Left renal cortex interstitium (tissue), 4 donors: ENCODE measurements at regions not wholly inside any gene's neighbourhood (a gene's known extent, or its start where the extent isn't known, plus 50 kb on each side); places are given as distances from the start of the nearest gene placed in this dataset.
A peak's percentile ranks its signal among the peaks of the same experiment; 100 is the strongest.
"Not testable (repeated sequence)": the region's sequence is repeated elsewhere in the genome, so short reads cannot be mapped to it uniquely, and the experiment has no call there.

Experiments used
- DNase-seq, 4 donors: peaks; one replicate each; pipeline ENCODE4 v3.0.0-alpha.2; 2013; ENCODE audit warnings: low read depth in 4 of 4, low spot score in 2 of 4, missing footprints in 1 of 4

GRCh38 chr18:78459668-78460067 lies 520.0 kb upstream of the SALL3 start:
- no peak for DNase-seq

- DNase-seq, result no peak
Observed at GRCh38 chr18:78460558-78460957, 519.1 kb upstream of the SALL3 start.

GRCh38 chr18:78473563-78473962 lies 506.1 kb upstream of the SALL3 start:
- DNase-seq, result no peak

- no peak for DNase-seq
Observed at GRCh38 chr18:78477840-78478239, 501.8 kb upstream of the SALL3 start.

- DNase-seq, result no peak
Observed at GRCh38 chr18:78479443-78479842, 500.2 kb upstream of the SALL3 start.

- no peak for DNase-seq
Observed at GRCh38 chr18:78480262-78481054, 499.2 kb upstream of the SALL3 start.

GRCh38 chr18:78482378-78482777 lies 497.2 kb upstream of the SALL3 start:
- DNase-seq, result no peak

GRCh38 chr18:78487649-78488048 lies 492.0 kb upstream of the SALL3 start:
- no peak for DNase-seq

- DNase-seq, result no peak
Observed at GRCh38 chr18:78492064-78492812, 487.4 kb upstream of the SALL3 start.

- no peak for DNase-seq
Observed at GRCh38 chr18:78492813-78493371, 486.7 kb upstream of the SALL3 start.

- DNase-seq, result not testable (repeated sequence)
Observed at GRCh38 chr18:78493490-78493889, 486.1 kb upstream of the SALL3 start.

GRCh38 chr18:78494204-78495085 lies 485.2 kb upstream of the SALL3 start:
- no peak for DNase-seq

- DNase-seq, result no peak
Observed at GRCh38 chr18:78495550-78495949, 484.1 kb upstream of the SALL3 start.

GRCh38 chr18:78496079-78496478 lies 483.5 kb upstream of the SALL3 start:
- DNase-seq, result no peak

- no peak for DNase-seq
Observed at GRCh38 chr18:78497641-78498040, 482.0 kb upstream of the SALL3 start.

- no peak for DNase-seq
Observed at GRCh38 chr18:78499586-78499985, 480.0 kb upstream of the SALL3 start.

GRCh38 chr18:78501251-78501650 lies 478.4 kb upstream of the SALL3 start:
- DNase-seq, result no peak

GRCh38 chr18:78503129-78503528 lies 476.5 kb upstream of the SALL3 start:
- no peak for DNase-seq

- DNase-seq, result peak in 3 of 4 donors; percentile 30 to 48 (median 35)
Observed at GRCh38 chr18:78505851-78506461, 473.7 kb upstream of the SALL3 start.

GRCh38 chr18:78507217-78507616 lies 472.4 kb upstream of the SALL3 start:
- DNase-seq, result no peak
